ENCODE measurements at regions not wholly inside any gene's neighbourhood (a gene's known extent, or its start where the extent isn't known, plus 50 kb on each side); places are given as distances from the start of the nearest gene placed in this dataset.

- ChIA-PET CTCF (no interaction called here), POLR2A (ENCODE audit: low non-redundant PET) (no interaction called here)
- DNase-seq (ENCODE audit: low spot score) = no peak
- TF ChIP-seq CTCF (conservative IDR thresholded peaks at IDR 0.05; ENCODE audit: low read depth) = no peak
- no peak overlapping the region for H3K27ac ChIP-seq
Measured at GRCh38 chr6:155690820-155691219, 235.2 kb upstream of the NOX3 start.

- no peak for TF ChIP-seq CTCF (conservative IDR thresholded peaks at IDR 0.05; ENCODE audit: low read depth)
- ChIA-PET POLR2A (ENCODE audit: low non-redundant PET) (no interaction called here), CTCF (no interaction called here)
- DNase-seq (ENCODE audit: low spot score) = no peak
- no peak overlapping the region for H3K27ac ChIP-seq
Measured at GRCh38 chr6:155687645-155688044, 232.0 kb upstream of the NOX3 start.

GRCh38 chr6:155684416-155685196 is 229.0 kb upstream of the NOX3 start:
- DNase-seq (ENCODE audit: low spot score) = no peak
- CTCF ChIA-PET = no interaction called here
- TF ChIP-seq CTCF (conservative IDR thresholded peaks at IDR 0.05; ENCODE audit: low read depth) = no peak
- POLR2A ChIA-PET (ENCODE audit: low non-redundant PET) = no interaction called here
- no peak overlapping the region for H3K27ac ChIP-seq

- no peak for DNase-seq (ENCODE audit: low spot score)
- ChIA-PET POLR2A (ENCODE audit: low non-redundant PET) (no interaction called here), CTCF (no interaction called here)
- no peak for TF ChIP-seq CTCF (conservative IDR thresholded peaks at IDR 0.05; ENCODE audit: low read depth)
- no peak overlapping the region for H3K27ac ChIP-seq
Measured at GRCh38 chr6:155678361-155678760, 222.7 kb upstream of the NOX3 start.

- DNase-seq (ENCODE audit: low spot score) = no peak
- POLR2A ChIA-PET (ENCODE audit: low non-redundant PET) = no interaction called here
- no peak for TF ChIP-seq CTCF (conservative IDR thresholded peaks at IDR 0.05; ENCODE audit: low read depth)
- CTCF ChIA-PET = no interaction called here
- H3K27ac ChIP-seq = no peak overlapping the region
Measured at GRCh38 chr6:155676346-155676745, 220.7 kb upstream of the NOX3 start.

- TF ChIP-seq CTCF (conservative IDR thresholded peaks at IDR 0.05; ENCODE audit: low read depth) = no peak
- CTCF ChIA-PET = no interaction called here
- H3K27ac ChIP-seq = no peak overlapping the region
- DNase-seq (ENCODE audit: low spot score) = no peak
- POLR2A ChIA-PET (ENCODE audit: low non-redundant PET) = no interaction called here
Measured at GRCh38 chr6:155670655-155671054, 215.0 kb upstream of the NOX3 start.

All from RWPE1 (cell line).